Activated CD4-positive, alpha-beta T cell treated with anti-CD3 and anti-CD28 coated beads for 36 hours (primary cell): ENCODE measurements at regions not wholly inside any gene's neighbourhood (a gene's known extent, or its start where the extent isn't known, plus 50 kb on each side); places are given as distances from the start of the nearest gene placed in this dataset.
A peak's percentile ranks its signal among the peaks of the same experiment; 100 is the strongest.

Experiments used
- ATAC-seq: fragments of 200-7000 bp; cut with Tn5 transposase; one replicate; pipeline ENCODE4 v1.10.0; 2021; ENCODE audit warnings: mild to moderate bottlenecking, moderate library complexity
- CTCF ChIA-PET: fragments of 350-600 bp; sonication (Branson Sonifier 250); formaldehyde crosslinking; loops from one replicate; lab custom pipeline; 2021; ENCODE audit warnings: antibody characterized with exemption; lab: Charles Lee
- POLR2A ChIA-PET: fragments of 350-600 bp; sonication (Branson Sonifier 250); formaldehyde crosslinking; loops from one replicate; lab custom pipeline; 2021; ENCODE audit warnings: antibody characterized with exemption, inconsistent platforms; lab: Charles Lee
- DNase-seq: peaks from one replicate; pipeline ENCODE4 v3.0.0-alpha.2; 2020
- H3K27ac Mint-ChIP-seq: one replicate; pipeline ENCODE4 v1.8.0; 2021; ENCODE audit warnings: mixed read lengths
- H3K27me3 Mint-ChIP-seq: one replicate; pipeline ENCODE4 v1.8.0; 2021; ENCODE audit warnings: mixed read lengths
- H3K36me3 Mint-ChIP-seq: one replicate; pipeline ENCODE4 v1.8.0; 2021; ENCODE audit warnings: low read depth, mixed read lengths
- H3K4me1 Mint-ChIP-seq: one replicate; pipeline ENCODE4 v1.8.0; 2021; ENCODE audit warnings: mixed read lengths
- H3K4me3 Mint-ChIP-seq: one replicate; pipeline ENCODE4 v1.8.0; 2021; ENCODE audit warnings: mild to moderate bottlenecking, moderate library complexity, mixed read lengths
- H3K9me3 Mint-ChIP-seq: one replicate; pipeline ENCODE4 v1.8.0; 2021; ENCODE audit warnings: low read depth, mixed read lengths
- intact Hi-C, 2 experiments: fragments of 100-400 bp; cut with DNase I in 1 of 2; cut with micrococcal nuclease in 1 of 2; formaldehyde crosslinking; loops; one replicate each; pipeline versions ENCODE4 v1.14.2 to v1.15.1; 2022 to 2024; cut with DNase I, micrococcal nuclease

GRCh38 chr2:147483911-147484310, 360.9 kb upstream of the ACVR2A start:
- Mint-ChIP-seq H3K36me3 (no peaks in the 10 kb centered on the region), H3K4me1 (peaks cover 3% of the 10 kb centered on the region), H3K9me3 (no peaks in the 10 kb centered on the region), H3K4me3 (no peak overlapping the region), H3K27ac (no peak overlapping the region), H3K27me3 (no peaks in the 10 kb centered on the region)
- ATAC-seq = no peak
- intact Hi-C loops = no loop called here
- POLR2A ChIA-PET = no interaction called here
- DNase-seq = no peak
- CTCF ChIA-PET = interaction anchor here (1.1 to 1.3 kb wide), 2 partner anchors 11 to 57 kb away, joined by 3 to 4 read pairs; no protein-coding TSS in a partner anchor

- no peaks in the 10 kb centered on the region for H3K9me3 Mint-ChIP-seq
- peaks cover 3% of the 10 kb centered on the region for H3K4me1 Mint-ChIP-seq
- H3K27me3 Mint-ChIP-seq = no peaks in the 10 kb centered on the region
- ChIA-PET POLR2A (no interaction called here), CTCF (interaction anchor here (0.9 to 1.3 kb wide), 3 partner anchors 10 to 145 kb away, joined by 3 read pairs; no protein-coding TSS in a partner anchor)
- intact Hi-C loops = no loop called here
- no peak overlapping the region for H3K4me3 Mint-ChIP-seq
- DNase-seq (no peak), ATAC-seq (peak; percentile 49)
- no peak overlapping the region for H3K27ac Mint-ChIP-seq
- H3K36me3 Mint-ChIP-seq = no peaks in the 10 kb centered on the region
Measured at GRCh38 chr2:147482916-147483669, 361.7 kb upstream of the ACVR2A start.

GRCh38 chr2:147482111-147482895, 362.5 kb upstream of the ACVR2A start:
- ATAC-seq = peak; percentile 76
- no peaks in the 10 kb centered on the region for H3K9me3 Mint-ChIP-seq
- no peak overlapping the region for H3K4me3 Mint-ChIP-seq
- H3K27ac Mint-ChIP-seq = no peak overlapping the region
- no peaks in the 10 kb centered on the region for H3K27me3 Mint-ChIP-seq
- DNase-seq = peak; percentile 13
- intact Hi-C loops = no loop called here
- H3K36me3 Mint-ChIP-seq = no peaks in the 10 kb centered on the region
- H3K4me1 Mint-ChIP-seq = peaks cover 3% of the 10 kb centered on the region
- ChIA-PET CTCF (interaction anchor here (0.9 to 1.2 kb wide), 2 partner anchors 14 to 145 kb away, joined by 3 read pairs; no protein-coding TSS in a partner anchor), POLR2A (no interaction called here)

GRCh38 chr2:147479358-147479757, 365.5 kb upstream of the ACVR2A start:
- Mint-ChIP-seq H3K36me3 (no peaks in the 10 kb centered on the region), H3K9me3 (no peaks in the 10 kb centered on the region), H3K27ac (no peak overlapping the region), H3K4me3 (no peak overlapping the region), H3K27me3 (no peaks in the 10 kb centered on the region), H3K4me1 (peaks cover 3% of the 10 kb centered on the region)
- DNase-seq = no peak
- ChIA-PET CTCF (interaction anchor here (1.1 kb wide), 1 partner anchor 13 kb away, joined by 3 read pairs; no protein-coding TSS in a partner anchor), POLR2A (interaction anchor here (0.7 kb wide), 1 partner anchor 205 kb away, joined by 3 read pairs; no protein-coding TSS in a partner anchor)
- intact Hi-C loops = no loop called here
- no peak for ATAC-seq

- intact Hi-C loops = no loop called here
- DNase-seq (no peak), ATAC-seq (no peak)
- H3K4me3 Mint-ChIP-seq = no peak overlapping the region
- no peaks in the 10 kb centered on the region for H3K4me1 Mint-ChIP-seq
- ChIA-PET CTCF (interaction anchor here (1.2 kb wide), 1 partner anchor 11 kb away, joined by 3 read pairs; no protein-coding TSS in a partner anchor), POLR2A (no interaction called here)
- no peaks in the 10 kb centered on the region for H3K9me3 Mint-ChIP-seq
- H3K27ac Mint-ChIP-seq = no peak overlapping the region
- no peaks in the 10 kb centered on the region for H3K36me3 Mint-ChIP-seq
- H3K27me3 Mint-ChIP-seq = no peaks in the 10 kb centered on the region
Measured at GRCh38 chr2:147473075-147473474, 371.8 kb upstream of the ACVR2A start.

- POLR2A ChIA-PET = no interaction called here
- DNase-seq (no peak), ATAC-seq (no peak)
- H3K36me3 Mint-ChIP-seq = no peaks in the 10 kb centered on the region
- H3K27me3 Mint-ChIP-seq = no peaks in the 10 kb centered on the region
- H3K9me3 Mint-ChIP-seq = no peaks in the 10 kb centered on the region
- no peaks in the 10 kb centered on the region for H3K4me1 Mint-ChIP-seq
- CTCF ChIA-PET = interaction anchor here (0.6 to 0.8 kb wide), 2 partner anchors 46 to 99 kb away, joined by 3 to 4 read pairs; no protein-coding TSS in a partner anchor
- intact Hi-C loops = no loop called here
- H3K27ac Mint-ChIP-seq = no peak overlapping the region
- H3K4me3 Mint-ChIP-seq = no peak overlapping the region
Measured at GRCh38 chr2:147471126-147471525, 373.7 kb upstream of the ACVR2A start.

- H3K27me3 Mint-ChIP-seq = no peaks in the 10 kb centered on the region
- CTCF ChIA-PET = no interaction called here
- H3K4me3 Mint-ChIP-seq = no peak overlapping the region
- no peak for ATAC-seq
- no peaks in the 10 kb centered on the region for H3K4me1 Mint-ChIP-seq
- POLR2A ChIA-PET = no interaction called here
- no peak overlapping the region for H3K27ac Mint-ChIP-seq
- no peaks in the 10 kb centered on the region for H3K36me3 Mint-ChIP-seq
- H3K9me3 Mint-ChIP-seq = no peaks in the 10 kb centered on the region
- DNase-seq = no peak
- intact Hi-C loops = no loop called here
Measured at GRCh38 chr2:147469471-147469870, 375.4 kb upstream of the ACVR2A start.

- no peak for ATAC-seq
- Mint-ChIP-seq H3K27me3 (no peaks in the 10 kb centered on the region), H3K36me3 (no peaks in the 10 kb centered on the region), H3K4me3 (no peak overlapping the region), H3K9me3 (no peaks in the 10 kb centered on the region), H3K4me1 (no peaks in the 10 kb centered on the region), H3K27ac (no peak overlapping the region)
- intact Hi-C loops = no loop called here
- ChIA-PET CTCF (interaction anchor here (1.4 kb wide), 1 partner anchor 14 kb away, joined by 3 read pairs; no protein-coding TSS in a partner anchor), POLR2A (no interaction called here)
- no peak for DNase-seq
Measured at GRCh38 chr2:147468963-147469362, 375.9 kb upstream of the ACVR2A start.

GRCh38 chr2:147468349-147468748, 376.5 kb upstream of the ACVR2A start:
- ATAC-seq = no peak
- Mint-ChIP-seq H3K27me3 (no peaks in the 10 kb centered on the region), H3K4me3 (no peak overlapping the region), H3K9me3 (no peaks in the 10 kb centered on the region), H3K4me1 (no peaks in the 10 kb centered on the region), H3K27ac (no peak overlapping the region), H3K36me3 (no peaks in the 10 kb centered on the region)
- POLR2A ChIA-PET = no interaction called here
- no peak for DNase-seq
- CTCF ChIA-PET = interaction anchor here (1.4 kb wide), 1 partner anchor 15 kb away, joined by 3 read pairs; no protein-coding TSS in a partner anchor
- intact Hi-C loops = no loop called here

GRCh38 chr2:147467441-147467840, 377.4 kb upstream of the ACVR2A start:
- Mint-ChIP-seq H3K27ac (no peak overlapping the region), H3K27me3 (no peaks in the 10 kb centered on the region), H3K4me1 (no peaks in the 10 kb centered on the region), H3K9me3 (no peaks in the 10 kb centered on the region), H3K36me3 (no peaks in the 10 kb centered on the region), H3K4me3 (no peak overlapping the region)
- ChIA-PET POLR2A (no interaction called here), CTCF (no interaction called here)
- ATAC-seq = no peak
- intact Hi-C loops = no loop called here
- DNase-seq = no peak

GRCh38 chr2:147464737-147465357, 380.0 kb upstream of the ACVR2A start:
- Mint-ChIP-seq H3K36me3 (no peaks in the 10 kb centered on the region), H3K9me3 (no peaks in the 10 kb centered on the region), H3K27me3 (no peaks in the 10 kb centered on the region), H3K27ac (no peak overlapping the region), H3K4me1 (no peaks in the 10 kb centered on the region), H3K4me3 (no peak overlapping the region)
- intact Hi-C loops = no loop called here
- ChIA-PET POLR2A (no interaction called here), CTCF (no interaction called here)
- ATAC-seq (no peak), DNase-seq (no peak)
